HUES6 (cell line): ENCODE measurements at regions not wholly inside any gene's neighbourhood (a gene's known extent, or its start where the extent isn't known, plus 50 kb on each side); places are given as distances from the start of the nearest gene placed in this dataset.

ENCODE experiments used
- H3K27ac ChIP-seq: 2 replicates; pipeline ENCODE4 v1.7.0; 2013; ENCODE audit warnings: low read depth, mild to moderate bottlenecking, low read length, inconsistent platforms
- H3K27me3 ChIP-seq: 2 replicates; pipeline ENCODE4 v1.6.1; 2013; ENCODE audit warnings: low read length; ENCODE audit not compliant: control insufficient read depth, insufficient read depth
- H3K36me3 ChIP-seq: 2 replicates; pipeline ENCODE4 v1.6.1; 2013; ENCODE audit warnings: low read length; ENCODE audit not compliant: control insufficient read depth, insufficient read depth
- H3K4me1 ChIP-seq: 2 replicates; pipeline ENCODE4 v1.6.1; 2013; ENCODE audit warnings: low read length; ENCODE audit not compliant: control insufficient read depth, insufficient read depth
- H3K4me3 ChIP-seq: 2 replicates; pipeline ENCODE4 v1.5.1; 2013; ENCODE audit warnings: low read depth, low read length
- H3K9ac ChIP-seq: one replicate; pipeline ENCODE4 v1.6.1; 2013; ENCODE audit warnings: mild to moderate bottlenecking, low read length
- H3K9me3 ChIP-seq: 2 replicates; pipeline ENCODE4 v1.6.1; 2013; ENCODE audit warnings: low read depth, low read length; ENCODE audit not compliant: control insufficient read depth, insufficient read depth

- Histone ChIP-seq H3K27ac (no peak overlapping the region), H3K4me1 (peaks cover 23% of the 10 kb centered on the region), H3K9ac (no peak overlapping the region), H3K9me3 (no peaks in the 10 kb centered on the region), H3K4me3 (no peak overlapping the region), H3K36me3 (no peaks in the 10 kb centered on the region), H3K27me3 (no peaks in the 10 kb centered on the region)
Observed at GRCh38 chr12:92462049-92462448, 240.7 kb upstream of the PLEKHG7 start.

- Histone ChIP-seq H3K27ac (no peak overlapping the region), H3K27me3 (no peaks in the 10 kb centered on the region), H3K9ac (no peak overlapping the region), H3K9me3 (no peaks in the 10 kb centered on the region), H3K4me1 (peaks cover 2% of the 10 kb centered on the region; the same call in 1 of the 2 replicates), H3K36me3 (no peaks in the 10 kb centered on the region), H3K4me3 (no peak overlapping the region)
Observed at GRCh38 chr12:92459850-92460249, 242.9 kb upstream of the PLEKHG7 start.

GRCh38 chr12:92458996-92459395, 243.8 kb upstream of the PLEKHG7 start:
- H3K27ac ChIP-seq, result no peak overlapping the region

GRCh38 chr12:92457458-92458180, 245.2 kb upstream of the PLEKHG7 start:
- Histone ChIP-seq H3K4me3 (no peak overlapping the region), H3K27ac (no peak overlapping the region), H3K9ac (no peak overlapping the region), H3K36me3 (no peaks in the 10 kb centered on the region), H3K27me3 (no peaks in the 10 kb centered on the region), H3K9me3 (no peaks in the 10 kb centered on the region), H3K4me1 (no peaks in the 10 kb centered on the region)

More at GRCh38 chr12:92458996-92459395, 243.8 kb upstream of the PLEKHG7 start:
- H3K27me3 ChIP-seq, result no peaks in the 10 kb centered on the region
- H3K4me3 ChIP-seq, result no peak overlapping the region
- H3K4me1 ChIP-seq, result no peaks in the 10 kb centered on the region
- H3K9me3 ChIP-seq, result no peaks in the 10 kb centered on the region
- H3K9ac ChIP-seq, result no peak overlapping the region
- H3K36me3 ChIP-seq, result no peaks in the 10 kb centered on the region

GRCh38 chr12:92452763-92453162, 250.0 kb upstream of the PLEKHG7 start:
- Histone ChIP-seq H3K9me3 (peaks cover 2% of the 10 kb centered on the region; the same call in 1 of the 2 replicates), H3K4me3 (no peak overlapping the region), H3K27me3 (no peaks in the 10 kb centered on the region), H3K27ac (no peak overlapping the region), H3K9ac (no peak overlapping the region), H3K4me1 (no peaks in the 10 kb centered on the region), H3K36me3 (no peaks in the 10 kb centered on the region)

DNA sequence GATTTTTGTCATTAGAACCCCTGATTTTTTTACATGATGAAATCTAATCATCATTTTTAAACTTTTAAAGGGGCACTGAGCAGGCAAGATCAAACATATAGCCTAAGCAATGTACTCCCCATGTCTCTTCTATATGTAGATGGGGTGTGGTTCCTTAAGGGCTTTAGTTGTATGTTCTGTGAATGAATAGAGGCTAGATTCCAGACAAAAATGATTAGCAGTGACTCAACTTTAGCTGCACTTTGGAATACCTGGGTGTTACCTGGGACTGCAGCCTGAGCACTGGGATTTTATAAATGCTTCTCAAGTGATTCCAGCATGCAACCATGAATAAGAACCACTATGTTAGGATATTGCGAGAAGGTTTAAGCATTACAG, 256.7 kb upstream of the PLEKHG7 start:
- Histone ChIP-seq H3K9ac (no peak overlapping the region), H3K27ac (no peak overlapping the region), H3K4me3 (no peak overlapping the region), H3K4me1 (no peaks in the 10 kb centered on the region), H3K27me3 (no peaks in the 10 kb centered on the region), H3K9me3 (no peaks in the 10 kb centered on the region), H3K36me3 (no peaks in the 10 kb centered on the region)

GRCh38 chr12:92445253-92446082, 257.3 kb upstream of the PLEKHG7 start:
- Histone ChIP-seq H3K4me1 (no peaks in the 10 kb centered on the region), H3K27ac (no peak overlapping the region), H3K9ac (no peak overlapping the region), H3K4me3 (no peak overlapping the region), H3K36me3 (no peaks in the 10 kb centered on the region), H3K9me3 (no peaks in the 10 kb centered on the region), H3K27me3 (no peaks in the 10 kb centered on the region)

GRCh38 chr12:92444763-92445162, 258.0 kb upstream of the PLEKHG7 start:
- Histone ChIP-seq H3K27ac (no peak overlapping the region), H3K4me3 (no peak overlapping the region), H3K27me3 (no peaks in the 10 kb centered on the region), H3K9me3 (no peaks in the 10 kb centered on the region), H3K9ac (no peak overlapping the region), H3K36me3 (no peaks in the 10 kb centered on the region), H3K4me1 (no peaks in the 10 kb centered on the region)

- Histone ChIP-seq H3K36me3 (no peaks in the 10 kb centered on the region), H3K4me1 (no peaks in the 10 kb centered on the region), H3K9ac (no peak overlapping the region), H3K9me3 (no peaks in the 10 kb centered on the region), H3K27me3 (no peaks in the 10 kb centered on the region), H3K27ac (no peak overlapping the region), H3K4me3 (no peak overlapping the region)
Observed at GRCh38 chr12:92442782-92443181, 260.0 kb upstream of the PLEKHG7 start.

DNA sequence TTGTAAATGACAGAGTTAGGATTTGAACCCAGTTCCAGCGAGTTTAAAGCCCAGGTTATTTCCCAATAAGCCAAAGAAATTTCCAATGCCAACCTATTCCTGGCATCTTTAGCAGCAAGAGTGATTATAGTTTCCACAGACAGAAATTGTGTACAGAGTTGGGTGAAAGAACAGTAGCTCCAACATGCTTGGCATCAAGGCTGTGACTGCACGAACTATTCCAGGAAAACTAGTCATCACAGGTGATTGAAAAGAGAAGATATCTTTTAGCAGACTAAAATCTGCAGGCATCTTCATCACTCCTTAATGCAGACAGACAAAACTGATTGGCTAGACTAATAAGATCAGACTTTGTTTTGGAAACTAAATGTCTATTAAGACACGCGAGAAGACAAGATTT, 262.7 kb upstream of the PLEKHG7 start:
- Histone ChIP-seq H3K36me3 (no peaks in the 10 kb centered on the region), H3K27me3 (no peaks in the 10 kb centered on the region), H3K27ac (no peak overlapping the region), H3K9me3 (no peaks in the 10 kb centered on the region), H3K4me1 (no peaks in the 10 kb centered on the region), H3K4me3 (no peak overlapping the region), H3K9ac (no peak overlapping the region)

- Histone ChIP-seq H3K27me3 (no peaks in the 10 kb centered on the region), H3K9ac (no peak overlapping the region), H3K27ac (no peak overlapping the region), H3K9me3 (no peaks in the 10 kb centered on the region), H3K4me3 (no peak overlapping the region), H3K4me1 (no peaks in the 10 kb centered on the region), H3K36me3 (no peaks in the 10 kb centered on the region)
Observed at GRCh38 chr12:92439420-92439805, 263.4 kb upstream of the PLEKHG7 start.
